ENCODE measurements at regions not wholly inside any gene's neighbourhood (a gene's known extent, or its start where the extent isn't known, plus 50 kb on each side); places are given as distances from the start of the nearest gene placed in this dataset.

GRCh38 chr5:61948151-61948550 is 357.9 kb upstream of the KIF2A start:
- no peak for TF ChIP-seq POLR2A (IDR thresholded peaks at IDR 0.05)
- TF ChIP-seq, protein P1, sequence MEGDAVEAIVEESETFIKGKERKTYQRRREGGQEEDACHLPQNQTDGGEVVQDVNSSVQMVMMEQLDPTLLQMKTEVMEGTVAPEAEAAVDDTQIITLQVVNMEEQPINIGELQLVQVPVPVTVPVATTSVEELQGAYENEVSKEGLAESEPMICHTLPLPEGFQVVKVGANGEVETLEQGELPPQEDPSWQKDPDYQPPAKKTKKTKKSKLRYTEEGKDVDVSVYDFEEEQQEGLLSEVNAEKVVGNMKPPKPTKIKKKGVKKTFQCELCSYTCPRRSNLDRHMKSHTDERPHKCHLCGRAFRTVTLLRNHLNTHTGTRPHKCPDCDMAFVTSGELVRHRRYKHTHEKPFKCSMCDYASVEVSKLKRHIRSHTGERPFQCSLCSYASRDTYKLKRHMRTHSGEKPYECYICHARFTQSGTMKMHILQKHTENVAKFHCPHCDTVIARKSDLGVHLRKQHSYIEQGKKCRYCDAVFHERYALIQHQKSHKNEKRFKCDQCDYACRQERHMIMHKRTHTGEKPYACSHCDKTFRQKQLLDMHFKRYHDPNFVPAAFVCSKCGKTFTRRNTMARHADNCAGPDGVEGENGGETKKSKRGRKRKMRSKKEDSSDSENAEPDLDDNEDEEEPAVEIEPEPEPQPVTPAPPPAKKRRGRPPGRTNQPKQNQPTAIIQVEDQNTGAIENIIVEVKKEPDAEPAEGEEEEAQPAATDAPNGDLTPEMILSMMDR (IDR thresholded peaks at IDR 0.05 in 4 of 5, conservative IDR thresholded peaks at IDR 0.05 in 1 of 5): no peak

All from gastrocnemius medialis (tissue), 4 donors.